ENCODE measurements at regions not wholly inside any gene's neighbourhood (a gene's known extent, or its start where the extent isn't known, plus 50 kb on each side); places are given as distances from the start of the nearest gene placed in this dataset.

DNA sequence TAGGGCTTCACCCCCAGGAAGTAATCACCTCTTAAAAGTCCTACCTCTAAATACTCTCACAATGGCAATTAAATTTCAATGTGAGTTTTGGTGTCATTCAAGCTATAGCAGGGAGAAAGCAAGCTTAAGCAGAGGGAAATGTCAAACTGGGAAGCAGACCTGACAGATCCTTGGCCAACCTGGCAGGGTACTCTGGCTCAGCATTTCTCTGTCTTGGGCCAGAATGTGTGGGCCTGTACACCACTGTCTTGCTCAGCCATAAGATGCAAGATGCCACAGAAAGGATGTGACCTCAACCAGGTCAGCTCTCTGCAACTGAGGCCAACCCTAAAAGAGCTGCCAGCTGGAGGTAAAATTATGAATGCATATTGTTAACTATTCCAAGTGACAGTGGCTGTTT is 130.6 kb upstream of the CMC1 start:
- H3K27ac ChIP-seq (ENCODE audit: low read length) = no peak overlapping the region
- no peaks in the 10 kb centered on the region for H3K4me1 ChIP-seq (ENCODE audit: control insufficient read depth, insufficient read depth, low read length)
- H3K4me3 ChIP-seq (ENCODE audit: low read length) = no peak overlapping the region
- no peak for DNase-seq
- H3K9me3 ChIP-seq (replicated peaks; ENCODE audit: control insufficient read depth, low read depth, low read length) = no peaks in the 10 kb centered on the region
- no peaks in the 10 kb centered on the region for H3K36me3 ChIP-seq (ENCODE audit: control insufficient read depth, insufficient read depth, low read length)
- H3K27me3 ChIP-seq (ENCODE audit: control insufficient read depth, insufficient read depth, low read length) = no peaks in the 10 kb centered on the region

DNA sequence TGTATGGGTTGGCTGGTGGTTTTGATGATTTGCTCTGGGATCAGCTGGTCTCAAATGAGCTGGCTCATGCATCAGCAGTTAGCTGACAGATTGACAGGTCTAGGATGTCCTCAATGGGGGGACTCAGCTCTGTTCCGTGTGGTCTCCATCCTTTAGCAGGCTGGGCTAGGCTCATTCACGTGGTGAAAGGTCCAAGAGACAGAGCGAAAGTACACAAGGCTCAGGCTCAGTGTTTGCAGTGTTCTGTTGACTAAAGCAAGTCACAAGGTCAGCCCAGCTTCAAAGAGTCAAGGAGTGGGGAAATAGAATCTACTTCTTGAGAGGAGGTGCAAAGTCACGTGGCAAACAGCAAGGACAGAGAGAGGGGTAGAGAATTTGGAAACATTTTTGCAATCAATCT is 126.5 kb upstream of the CMC1 start:
- Histone ChIP-seq H3K4me1 (ENCODE audit: control insufficient read depth, insufficient read depth, low read length) (no peaks in the 10 kb centered on the region), H3K4me3 (ENCODE audit: low read length) (no peak overlapping the region), H3K27ac (ENCODE audit: low read length) (no peak overlapping the region), H3K27me3 (ENCODE audit: control insufficient read depth, insufficient read depth, low read length) (no peaks in the 10 kb centered on the region), H3K36me3 (ENCODE audit: control insufficient read depth, insufficient read depth, low read length) (no peaks in the 10 kb centered on the region), H3K9me3 (replicated peaks; ENCODE audit: control insufficient read depth, low read depth, low read length) (no peaks in the 10 kb centered on the region)
- WGBS (ENCODE audit: insufficient coverage) = 83% methylated on average over 3 of the region's 4 CpGs
- no peak for DNase-seq

DNA sequence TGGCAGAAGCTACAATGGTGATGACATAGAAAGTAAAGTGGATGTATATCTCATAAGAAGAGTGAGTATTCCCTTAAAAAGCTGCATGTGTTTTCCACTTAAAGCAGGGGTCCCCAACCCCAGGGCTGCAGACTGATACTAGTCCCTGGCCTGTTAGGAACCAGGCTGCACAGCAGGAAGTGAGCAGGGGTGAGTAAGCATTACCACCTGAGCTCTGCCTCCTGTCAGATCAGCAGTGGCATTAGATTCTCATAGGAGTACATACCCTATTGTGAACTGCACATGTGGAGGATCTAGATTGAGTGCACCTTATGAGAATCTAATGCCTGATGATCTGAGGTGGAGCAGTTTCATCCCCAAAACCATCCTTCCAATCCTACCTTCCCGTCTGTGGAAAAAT is 126.1 kb upstream of the CMC1 start:
- no peak for DNase-seq

GRCh38 chr3:28117598-28117997 is 123.8 kb upstream of the CMC1 start:
- Histone ChIP-seq H3K27ac (ENCODE audit: low read length) (no peak overlapping the region), H3K4me3 (ENCODE audit: low read length) (no peak overlapping the region)
- WGBS (ENCODE audit: insufficient coverage) = 93% methylated on average over 2 of the region's 2 CpGs

More for the DNA sequence above, 126.1 kb upstream of the CMC1 start:
- H3K36me3 ChIP-seq (ENCODE audit: control insufficient read depth, insufficient read depth, low read length) = no peaks in the 10 kb centered on the region
- H3K4me1 ChIP-seq (ENCODE audit: control insufficient read depth, insufficient read depth, low read length) = no peaks in the 10 kb centered on the region
- no peak overlapping the region for H3K27ac ChIP-seq (ENCODE audit: low read length)
- H3K4me3 ChIP-seq (ENCODE audit: low read length) = no peak overlapping the region
- no CpG with 5 or more reads among the region's 1 CpG for WGBS (ENCODE audit: insufficient coverage)
- H3K9me3 ChIP-seq (replicated peaks; ENCODE audit: control insufficient read depth, low read depth, low read length) = no peaks in the 10 kb centered on the region
- no peaks in the 10 kb centered on the region for H3K27me3 ChIP-seq (ENCODE audit: control insufficient read depth, insufficient read depth, low read length)

DNA sequence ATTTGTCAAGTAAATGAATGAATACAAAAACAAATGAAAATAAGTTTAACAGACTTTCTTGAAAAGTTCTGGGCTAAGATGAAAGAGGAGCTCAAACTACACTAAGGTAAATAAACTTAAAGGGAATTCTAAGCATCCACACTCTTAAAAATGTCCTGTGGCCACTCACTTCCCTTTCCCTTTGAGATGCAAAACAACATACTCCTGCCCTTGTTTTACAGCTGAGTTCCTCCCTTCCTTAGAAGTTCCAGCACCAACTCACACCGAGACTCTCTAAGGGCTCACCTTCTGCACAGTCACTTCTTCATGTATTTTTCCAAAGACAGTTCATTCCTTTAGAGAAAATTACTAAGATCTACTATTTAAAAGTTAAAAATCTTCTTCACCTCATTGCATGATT is 123.3 kb upstream of the CMC1 start:
- no peaks in the 10 kb centered on the region for H3K36me3 ChIP-seq (ENCODE audit: control insufficient read depth, insufficient read depth, low read length)
- H3K4me3 ChIP-seq (ENCODE audit: low read length) = no peak overlapping the region
- no peaks in the 10 kb centered on the region for H3K27me3 ChIP-seq (ENCODE audit: control insufficient read depth, insufficient read depth, low read length)
- WGBS (ENCODE audit: insufficient coverage) = no CpG with 5 or more reads among the region's 1 CpG
- DNase-seq = no peak
- no peaks in the 10 kb centered on the region for H3K4me1 ChIP-seq (ENCODE audit: control insufficient read depth, insufficient read depth, low read length)
- H3K27ac ChIP-seq (ENCODE audit: low read length) = no peak overlapping the region
- H3K9me3 ChIP-seq (replicated peaks; ENCODE audit: control insufficient read depth, low read depth, low read length) = no peaks in the 10 kb centered on the region

More at GRCh38 chr3:28117598-28117997, 123.8 kb upstream of the CMC1 start:
- H3K4me1 ChIP-seq (ENCODE audit: control insufficient read depth, insufficient read depth, low read length) = no peaks in the 10 kb centered on the region
- H3K27me3 ChIP-seq (ENCODE audit: control insufficient read depth, insufficient read depth, low read length) = no peaks in the 10 kb centered on the region
- H3K36me3 ChIP-seq (ENCODE audit: control insufficient read depth, insufficient read depth, low read length) = no peaks in the 10 kb centered on the region
- DNase-seq = no peak
- no peaks in the 10 kb centered on the region for H3K9me3 ChIP-seq (replicated peaks; ENCODE audit: control insufficient read depth, low read depth, low read length)

GRCh38 chr3:28122227-28122626 is 119.2 kb upstream of the CMC1 start:
- H3K36me3 ChIP-seq (ENCODE audit: control insufficient read depth, insufficient read depth, low read length) = no peaks in the 10 kb centered on the region
- no peaks in the 10 kb centered on the region for H3K4me1 ChIP-seq (ENCODE audit: control insufficient read depth, insufficient read depth, low read length)
- no peaks in the 10 kb centered on the region for H3K9me3 ChIP-seq (replicated peaks; ENCODE audit: control insufficient read depth, low read depth, low read length)
- DNase-seq = peak; percentile 47
- WGBS (ENCODE audit: insufficient coverage) = 83% methylated on average over 3 of the region's 4 CpGs
- H3K4me3 ChIP-seq (ENCODE audit: low read length) = no peak overlapping the region
- H3K27ac ChIP-seq (ENCODE audit: low read length) = no peak overlapping the region
- no peaks in the 10 kb centered on the region for H3K27me3 ChIP-seq (ENCODE audit: control insufficient read depth, insufficient read depth, low read length)

DNA sequence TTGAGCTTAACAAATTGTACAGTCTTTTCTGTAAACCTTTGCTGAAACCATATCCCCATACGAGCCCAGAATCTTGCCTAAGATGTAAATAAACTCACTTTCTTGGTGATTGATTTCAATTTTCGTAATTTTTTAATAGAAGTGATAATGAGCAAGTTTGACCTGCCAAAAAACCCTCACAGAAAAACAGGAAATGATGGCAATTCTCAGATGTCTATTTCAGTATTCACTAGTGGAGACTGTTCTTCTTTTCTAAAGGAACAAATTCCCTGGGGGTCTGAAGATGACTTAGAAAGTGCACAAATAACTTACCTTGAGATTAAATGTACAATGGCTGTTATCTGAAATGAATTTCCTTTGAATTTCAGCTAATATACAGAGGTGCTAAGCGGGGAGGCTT is 116.5 kb upstream of the CMC1 start:
- Histone ChIP-seq H3K27ac (ENCODE audit: low read length) (no peak overlapping the region), H3K36me3 (ENCODE audit: control insufficient read depth, insufficient read depth, low read length) (no peaks in the 10 kb centered on the region), H3K4me3 (ENCODE audit: low read length) (no peak overlapping the region), H3K4me1 (ENCODE audit: control insufficient read depth, insufficient read depth, low read length) (no peaks in the 10 kb centered on the region), H3K9me3 (replicated peaks; ENCODE audit: control insufficient read depth, low read depth, low read length) (no peaks in the 10 kb centered on the region), H3K27me3 (ENCODE audit: control insufficient read depth, insufficient read depth, low read length) (no peaks in the 10 kb centered on the region)
- no CpG with 5 or more reads among the region's 3 CpGs for WGBS (ENCODE audit: insufficient coverage)
- no peak for DNase-seq

- Histone ChIP-seq H3K9me3 (replicated peaks; ENCODE audit: control insufficient read depth, low read depth, low read length) (no peaks in the 10 kb centered on the region), H3K27me3 (ENCODE audit: control insufficient read depth, insufficient read depth, low read length) (no peaks in the 10 kb centered on the region), H3K4me1 (ENCODE audit: control insufficient read depth, insufficient read depth, low read length) (no peaks in the 10 kb centered on the region), H3K4me3 (ENCODE audit: low read length) (no peak overlapping the region), H3K27ac (ENCODE audit: low read length) (no peak overlapping the region), H3K36me3 (ENCODE audit: control insufficient read depth, insufficient read depth, low read length) (no peaks in the 10 kb centered on the region)
- DNase-seq = no peak
These were observed 116.1 kb upstream of the CMC1 start for GRCh38 chr3:28125342-28125741.

DNA sequence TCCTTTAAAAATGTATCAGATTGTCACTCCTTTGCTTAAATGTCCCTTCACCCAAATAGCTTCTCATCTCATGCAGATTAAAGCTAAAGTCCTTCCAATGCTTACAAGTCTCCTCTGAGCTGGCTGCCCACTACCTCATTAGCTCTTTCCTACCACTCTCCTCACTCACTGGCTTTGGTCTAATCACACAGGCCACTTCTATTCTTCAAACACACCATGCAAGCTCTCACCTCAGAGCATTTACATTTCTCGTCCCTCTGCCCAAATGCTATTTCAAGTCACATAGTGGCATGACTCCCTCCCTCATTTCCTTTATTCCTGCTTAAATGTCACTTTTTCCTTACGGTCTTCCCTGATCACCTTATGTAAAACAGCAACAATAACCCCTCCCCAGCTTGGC is 110.6 kb upstream of the CMC1 start:
- H3K27me3 ChIP-seq (ENCODE audit: control insufficient read depth, insufficient read depth, low read length) = no peaks in the 10 kb centered on the region
- no peak overlapping the region for H3K27ac ChIP-seq (ENCODE audit: low read length)
- H3K9me3 ChIP-seq (replicated peaks; ENCODE audit: control insufficient read depth, low read depth, low read length) = no peaks in the 10 kb centered on the region
- H3K4me1 ChIP-seq (ENCODE audit: control insufficient read depth, insufficient read depth, low read length) = no peaks in the 10 kb centered on the region
- no peak for DNase-seq
- 80% methylated on average over 1 of the region's 2 CpGs for WGBS (ENCODE audit: insufficient coverage)
- no peak overlapping the region for H3K4me3 ChIP-seq (ENCODE audit: low read length)
- no peaks in the 10 kb centered on the region for H3K36me3 ChIP-seq (ENCODE audit: control insufficient read depth, insufficient read depth, low read length)

DNA sequence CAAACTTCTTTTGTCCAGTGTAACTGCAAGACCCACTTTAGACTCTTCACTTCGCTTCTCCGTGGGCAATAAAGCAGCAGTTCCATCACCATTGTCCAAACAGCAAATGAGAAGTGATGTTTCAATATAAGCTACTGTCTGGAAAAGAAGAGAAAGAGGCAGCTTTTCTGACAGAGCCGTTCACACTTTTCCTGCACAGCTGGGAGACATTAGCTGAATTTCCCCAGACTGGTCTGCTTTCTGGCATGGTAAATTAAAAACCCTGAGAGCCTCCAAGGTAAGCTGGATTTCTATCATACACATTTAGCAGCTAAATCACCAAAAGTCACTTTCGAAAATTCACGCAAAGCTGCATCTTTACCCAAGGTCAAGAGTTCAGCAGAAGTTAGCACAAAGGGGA is 108.5 kb upstream of the CMC1 start:
- H3K27me3 ChIP-seq (ENCODE audit: control insufficient read depth, insufficient read depth, low read length) = no peaks in the 10 kb centered on the region
- DNase-seq = peak; percentile 54
- WGBS (ENCODE audit: insufficient coverage) = no CpG with 5 or more reads among the region's 5 CpGs
- H3K36me3 ChIP-seq (ENCODE audit: control insufficient read depth, insufficient read depth, low read length) = no peaks in the 10 kb centered on the region
- no peak overlapping the region for H3K27ac ChIP-seq (ENCODE audit: low read length)
- no peaks in the 10 kb centered on the region for H3K4me1 ChIP-seq (ENCODE audit: control insufficient read depth, insufficient read depth, low read length)
- H3K4me3 ChIP-seq (ENCODE audit: low read length) = no peak overlapping the region
- no peaks in the 10 kb centered on the region for H3K9me3 ChIP-seq (replicated peaks; ENCODE audit: control insufficient read depth, low read depth, low read length)

DNA sequence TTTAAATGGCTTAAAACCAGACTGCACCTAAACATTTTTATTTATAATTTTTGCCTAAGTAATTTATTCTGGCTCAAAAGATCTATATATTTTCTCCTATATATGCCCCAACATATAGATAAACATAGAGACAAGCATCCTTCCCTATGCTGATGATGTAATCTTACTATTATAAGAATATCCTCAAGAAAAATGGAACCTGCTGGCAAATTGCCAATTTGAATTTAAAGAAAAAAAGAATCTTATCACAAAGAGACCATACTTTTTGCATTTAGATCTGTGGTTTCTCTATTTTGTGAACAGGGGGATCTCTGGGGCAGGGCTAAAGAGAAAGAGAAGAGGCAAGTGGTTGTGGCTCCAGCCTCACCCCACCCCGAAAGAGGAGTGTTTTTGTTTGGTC is 107.2 kb upstream of the CMC1 start:
- Histone ChIP-seq H3K27ac (ENCODE audit: low read length) (no peak overlapping the region), H3K4me1 (ENCODE audit: control insufficient read depth, insufficient read depth, low read length) (no peaks in the 10 kb centered on the region), H3K9me3 (replicated peaks; ENCODE audit: control insufficient read depth, low read depth, low read length) (no peaks in the 10 kb centered on the region), H3K36me3 (ENCODE audit: control insufficient read depth, insufficient read depth, low read length) (no peaks in the 10 kb centered on the region), H3K27me3 (ENCODE audit: control insufficient read depth, insufficient read depth, low read length) (no peaks in the 10 kb centered on the region), H3K4me3 (ENCODE audit: low read length) (no peak overlapping the region)
- no CpG with 5 or more reads among the region's 1 CpG for WGBS (ENCODE audit: insufficient coverage)
- no peak for DNase-seq
